C4-2B (cell line): ENCODE measurements at regions not wholly inside any gene's neighbourhood (a gene's known extent, or its start where the extent isn't known, plus 50 kb on each side); places are given as distances from the start of the nearest gene placed in this dataset.

Source experiments
- ZFX ChIP-seq: fragments of 450-650 bp; IDR thresholded peaks from 2 replicates; pipeline ENCODE4 v1.6.1; 2017
- TF ChIP-seq, protein P1 (sequence below): fragments of 450-650 bp; conservative IDR thresholded peaks from 2 replicates; pipeline ENCODE4 v1.5.1; 2017; ENCODE audit warnings: mild to moderate bottlenecking

DNA sequence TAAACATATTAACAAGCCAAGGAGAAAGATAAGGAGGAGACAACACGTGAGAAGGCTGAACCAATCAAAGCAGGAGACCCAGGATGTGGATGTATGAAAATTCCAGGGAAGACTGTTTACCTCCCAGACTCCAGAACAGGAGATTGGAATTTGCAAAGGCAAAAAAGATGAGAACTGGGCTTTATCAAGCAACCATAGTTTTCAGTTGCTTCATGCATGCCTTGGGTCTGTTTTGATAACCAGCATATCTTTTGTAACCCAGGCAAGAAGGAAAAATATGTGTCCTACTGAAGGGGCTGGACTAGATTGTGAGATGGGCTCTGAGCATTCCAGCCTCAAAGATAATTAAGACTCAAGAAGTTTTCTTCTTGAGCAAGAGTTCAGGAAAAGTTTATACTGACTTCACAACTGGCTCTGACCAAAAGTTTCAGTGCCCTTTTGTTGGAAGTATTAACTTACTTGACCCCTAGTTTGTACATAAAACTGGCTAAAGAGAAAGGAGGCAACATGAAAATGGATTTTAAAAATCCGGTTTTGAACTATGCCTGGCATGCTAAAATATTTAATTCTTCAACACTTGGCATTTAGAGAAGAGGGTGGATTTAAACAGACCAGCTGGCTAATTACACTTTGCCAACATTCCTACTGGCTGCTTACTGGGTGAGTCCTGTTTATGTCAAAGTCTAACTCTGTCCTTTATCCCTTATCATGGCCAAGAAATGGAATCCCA lies 79.3 kb upstream of the CD28 start:
- no peak for TF ChIP-seq ZFX
- TF ChIP-seq, protein P1, sequence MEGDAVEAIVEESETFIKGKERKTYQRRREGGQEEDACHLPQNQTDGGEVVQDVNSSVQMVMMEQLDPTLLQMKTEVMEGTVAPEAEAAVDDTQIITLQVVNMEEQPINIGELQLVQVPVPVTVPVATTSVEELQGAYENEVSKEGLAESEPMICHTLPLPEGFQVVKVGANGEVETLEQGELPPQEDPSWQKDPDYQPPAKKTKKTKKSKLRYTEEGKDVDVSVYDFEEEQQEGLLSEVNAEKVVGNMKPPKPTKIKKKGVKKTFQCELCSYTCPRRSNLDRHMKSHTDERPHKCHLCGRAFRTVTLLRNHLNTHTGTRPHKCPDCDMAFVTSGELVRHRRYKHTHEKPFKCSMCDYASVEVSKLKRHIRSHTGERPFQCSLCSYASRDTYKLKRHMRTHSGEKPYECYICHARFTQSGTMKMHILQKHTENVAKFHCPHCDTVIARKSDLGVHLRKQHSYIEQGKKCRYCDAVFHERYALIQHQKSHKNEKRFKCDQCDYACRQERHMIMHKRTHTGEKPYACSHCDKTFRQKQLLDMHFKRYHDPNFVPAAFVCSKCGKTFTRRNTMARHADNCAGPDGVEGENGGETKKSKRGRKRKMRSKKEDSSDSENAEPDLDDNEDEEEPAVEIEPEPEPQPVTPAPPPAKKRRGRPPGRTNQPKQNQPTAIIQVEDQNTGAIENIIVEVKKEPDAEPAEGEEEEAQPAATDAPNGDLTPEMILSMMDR: no peak
